ENCODE measurements at regions not wholly inside any gene's neighbourhood (a gene's known extent, or its start where the extent isn't known, plus 50 kb on each side); places are given as distances from the start of the nearest gene placed in this dataset.

DNA sequence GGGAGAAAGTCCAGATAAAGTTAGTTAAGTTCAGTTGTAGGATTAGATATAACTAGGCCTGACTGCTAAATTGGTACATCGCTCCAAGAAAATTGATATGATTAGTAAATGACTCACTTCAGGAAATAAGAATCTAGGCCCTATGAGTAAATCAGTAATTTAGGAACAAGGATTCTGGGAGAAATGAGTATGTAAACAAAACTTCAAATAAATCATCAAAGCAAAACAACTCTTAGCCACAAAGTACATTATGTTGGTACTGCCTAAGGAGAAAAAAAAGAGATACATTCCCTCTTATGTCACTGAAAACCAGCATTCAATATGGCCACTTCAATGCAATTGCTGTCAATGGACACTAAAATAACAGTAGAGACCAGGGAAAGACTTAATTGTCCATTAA, 529.1 kb downstream of the ZNF804A start:
- TF ChIP-seq, protein P1, sequence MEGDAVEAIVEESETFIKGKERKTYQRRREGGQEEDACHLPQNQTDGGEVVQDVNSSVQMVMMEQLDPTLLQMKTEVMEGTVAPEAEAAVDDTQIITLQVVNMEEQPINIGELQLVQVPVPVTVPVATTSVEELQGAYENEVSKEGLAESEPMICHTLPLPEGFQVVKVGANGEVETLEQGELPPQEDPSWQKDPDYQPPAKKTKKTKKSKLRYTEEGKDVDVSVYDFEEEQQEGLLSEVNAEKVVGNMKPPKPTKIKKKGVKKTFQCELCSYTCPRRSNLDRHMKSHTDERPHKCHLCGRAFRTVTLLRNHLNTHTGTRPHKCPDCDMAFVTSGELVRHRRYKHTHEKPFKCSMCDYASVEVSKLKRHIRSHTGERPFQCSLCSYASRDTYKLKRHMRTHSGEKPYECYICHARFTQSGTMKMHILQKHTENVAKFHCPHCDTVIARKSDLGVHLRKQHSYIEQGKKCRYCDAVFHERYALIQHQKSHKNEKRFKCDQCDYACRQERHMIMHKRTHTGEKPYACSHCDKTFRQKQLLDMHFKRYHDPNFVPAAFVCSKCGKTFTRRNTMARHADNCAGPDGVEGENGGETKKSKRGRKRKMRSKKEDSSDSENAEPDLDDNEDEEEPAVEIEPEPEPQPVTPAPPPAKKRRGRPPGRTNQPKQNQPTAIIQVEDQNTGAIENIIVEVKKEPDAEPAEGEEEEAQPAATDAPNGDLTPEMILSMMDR (IDR thresholded peaks at IDR 0.05): no peak
- TF ChIP-seq POLR2AphosphoS5 (IDR thresholded peaks at IDR 0.05) (no peak), POLR2A (IDR thresholded peaks at IDR 0.05) (no peak), EP300 (IDR thresholded peaks at IDR 0.05) (no peak)

Data from stomach (tissue), 4 donors.